HepG2 (cell line): ENCODE measurements at regions not wholly inside any gene's neighbourhood (a gene's known extent, or its start where the extent isn't known, plus 50 kb on each side); places are given as distances from the start of the nearest gene placed in this dataset.

Experiments used
- ATAC-seq: fragments of 200-7000 bp; cut with Tn5 transposase; 3 replicates; pipeline ENCODE4 v1.9.1; 2020; ENCODE audit warnings: mild to moderate bottlenecking, moderate library complexity
- BruUV-seq: library from RNA; stranded (reverse); fragments of 400-500 nt; replicated peaks from 2 replicates; lab custom pipeline; 2021; lab: Mats Ljungman, UMichigan
- CTCF ChIA-PET: fragments of 300-600 bp; formaldehyde crosslinking; extraction: SDS; loops from one replicate; lab custom pipeline; 2021; ENCODE audit warnings: low total read pairs, inconsistent platforms, low intra/inter-chr PET ratio; lab: Yijun Ruan, JAX
- POLR2A ChIA-PET: fragments of 350-600 bp; sonication (Branson Sonifier 250); formaldehyde crosslinking; loops from one replicate; lab custom pipeline; 2020; ENCODE audit warnings: antibody characterized with exemption, inconsistent platforms; lab: Yijun Ruan, JAX
- DNase-seq: peaks from one replicate; pipeline ENCODE4 v3.0.0-alpha.2; 2015; ENCODE audit warnings: low spot score
- FAIRE-seq: peaks from 3 replicates; lab custom pipeline; 2011; peaks lifted over from hg19 to GRCh38; lab: Jason Lieb, UNC
- H2AFZ ChIP-seq: one replicate; pipeline ENCODE4 v1.6.1; 2011; ENCODE audit warnings: low read length, inconsistent platforms
- H3K27ac ChIP-seq: fragments of 300-600 bp; 3 replicates; pipeline ENCODE4 v1.8.0; 2011; ENCODE audit warnings: mixed run types, mild to moderate bottlenecking, mixed read lengths, low read length, inconsistent platforms; ENCODE audit not compliant: insufficient read depth; ENCODE audit errors: extremely low read length
- H3K27me3 ChIP-seq, 2 experiments: fragments of 200-600 bp in 1 of 2; 2 replicates in 1 of 2; 3 replicates in 1 of 2; pipeline versions ENCODE4 v1.6.0 to v1.8.0; 2011; ENCODE audit warnings: low read length in 2 of 2, mild to moderate bottlenecking in 2 of 2, moderate library complexity in 2 of 2, inconsistent platforms in 1 of 2; ENCODE audit not compliant: insufficient read depth in 2 of 2, control insufficient read depth in 1 of 2
- H3K36me3 ChIP-seq, 2 experiments: fragments of 200-600 bp in 1 of 2; replicated peaks in 1 of 2; 2 replicates in 1 of 2; 3 replicates in 1 of 2; pipeline versions ENCODE4 v1.5.1 to v1.8.0; 2011; ENCODE audit warnings: low read length in 2 of 2, inconsistent platforms in 1 of 2; ENCODE audit not compliant: insufficient read depth in 2 of 2, control insufficient read depth in 1 of 2
- H3K4me1 ChIP-seq: 2 replicates; pipeline ENCODE4 v1.5.1; 2012; ENCODE audit warnings: low read length, inconsistent platforms; ENCODE audit not compliant: insufficient read depth
- H3K4me2 ChIP-seq: 2 replicates; pipeline ENCODE4 v1.6.0; 2011; ENCODE audit warnings: low read depth, low read length, inconsistent platforms
- H3K4me3 ChIP-seq, 3 experiments: fragments of 200-600 bp in 1 of 3; sonication (generic), shearing (Covaris generic) in 1 of 3; replicated peaks in 1 of 3; 2 replicates each; pipeline ENCODE4 v1.5.1; 2011 to 2016; ENCODE audit warnings: low read length in 3 of 3, inconsistent platforms in 2 of 3, low read depth in 2 of 3, mild to moderate bottlenecking in 2 of 3, control low read depth in 1 of 3, mixed read lengths in 1 of 3; ENCODE audit not compliant: insufficient read depth in 1 of 3
- H3K79me2 ChIP-seq: one replicate; pipeline ENCODE4 v1.6.1; 2011; ENCODE audit warnings: low read length, inconsistent platforms; ENCODE audit not compliant: insufficient read depth
- H3K9ac ChIP-seq: 2 replicates; pipeline ENCODE4 v1.6.0; 2011; ENCODE audit warnings: mild to moderate bottlenecking, low read depth, low read length, inconsistent platforms; ENCODE audit not compliant: insufficient read depth
- H3K9me3 ChIP-seq: 2 replicates; pipeline ENCODE4 v1.5.1; 2012; ENCODE audit warnings: mild to moderate bottlenecking, low read length
- H4K20me1 ChIP-seq: 2 replicates; pipeline ENCODE4 v1.6.0; 2011; ENCODE audit warnings: inconsistent platforms, mild to moderate bottlenecking, low read length, moderate library complexity; ENCODE audit not compliant: insufficient read depth
- CREB1 ChIP-seq, 2 experiments: fragments of 450-650 bp in 1 of 2; IDR thresholded peaks; 2 replicates each; pipeline ENCODE4 v1.6.1; 2016 to 2017; ENCODE audit warnings: control low read depth in 1 of 2, mild to moderate bottlenecking in 1 of 2, missing compliant biosample characterization in 1 of 2, missing genetic modification characterization in 1 of 2
- MAFK ChIP-seq, 2 experiments: IDR thresholded peaks in 1 of 2; conservative IDR thresholded peaks in 1 of 2; 2 replicates each; pipeline ENCODE4 v1.6.1; 2011; ENCODE audit warnings: improper control_type of control experiment in 2 of 2, low read length in 2 of 2
- MEIS1 ChIP-seq: sonication (generic); formaldehyde crosslinking; IDR thresholded peaks from 2 replicates; pipeline ENCODE4 v1.9.0; 2021; ENCODE audit warnings: mild to moderate bottlenecking, missing genetic modification reagents, moderate library complexity, borderline replicate concordance
- SMAD3 ChIP-seq: sonication (generic); formaldehyde crosslinking; IDR thresholded peaks from 2 replicates; pipeline ENCODE4 v1.4.0; 2020; ENCODE audit warnings: missing genetic modification reagents
- SMYD3 ChIP-seq: sonication (generic); formaldehyde crosslinking; IDR thresholded peaks from 2 replicates; pipeline ENCODE4 v1.8.1; 2023; ENCODE audit warnings: mild to moderate bottlenecking, missing genetic modification reagents
- SP4 ChIP-seq: sonication (generic); formaldehyde crosslinking; IDR thresholded peaks from 2 replicates; pipeline ENCODE4 v1.8.1; 2023; ENCODE audit warnings: mild to moderate bottlenecking, missing genetic modification reagents
- TAF1 ChIP-seq: sonication (generic); formaldehyde crosslinking; IDR thresholded peaks from 2 replicates; pipeline ENCODE4 v1.4.0; 2020; ENCODE audit warnings: missing genetic modification reagents
- YEATS2 ChIP-seq: sonication (generic); formaldehyde crosslinking; IDR thresholded peaks from 2 replicates; pipeline ENCODE4 v1.4.0; 2020; ENCODE audit warnings: missing genetic modification reagents, borderline replicate concordance
- ZMYM2 ChIP-seq: sonication (generic); formaldehyde crosslinking; IDR thresholded peaks from 2 replicates; pipeline ENCODE4 v1.8.0; 2022; ENCODE audit warnings: mild to moderate bottlenecking, missing genetic modification reagents
- ZNF232 ChIP-seq: sonication (generic); formaldehyde crosslinking; IDR thresholded peaks from 2 replicates; pipeline ENCODE4 v1.4.0; 2020; ENCODE audit warnings: missing genetic modification reagents, borderline replicate concordance
- ZNF34 ChIP-seq: sonication (generic); formaldehyde crosslinking; IDR thresholded peaks from 2 replicates; pipeline ENCODE4 v1.4.0; 2020; ENCODE audit warnings: mild to moderate bottlenecking, missing genetic modification reagents, borderline replicate concordance
- WGBS: methylation state at CpG from one replicate; pipeline ENCODE4 v1.1.6; 2017; ENCODE audit warnings: low lambda C conversion rate; 5-methylcytosine and 5-hydroxymethylcytosine counted together
- in situ Hi-C: cut with HindIII; loops from 2 replicates; pipeline ENCODE4 v1.10.0; 2017; ENCODE audit warnings: low pct_unique_long_range_greater_than_20kb; ENCODE audit not compliant: extremely low pct_ligation_motif_present
- intact Hi-C: fragments of 100-400 bp; cut with micrococcal nuclease; formaldehyde crosslinking; loops from one replicate; pipeline ENCODE4 v1.10.0; 2022; ENCODE audit not compliant: unreplicated experiment
- TF ChIP-seq, protein P1 (sequence below): sonication (generic); formaldehyde crosslinking; IDR thresholded peaks from 2 replicates; pipeline ENCODE4 v1.4.0; 2020; ENCODE audit warnings: missing genetic modification reagents, low read depth, mild to moderate bottlenecking, borderline replicate concordance
- TF ChIP-seq, protein P2 (sequence below): sonication (generic); formaldehyde crosslinking; IDR thresholded peaks from 2 replicates; pipeline ENCODE4 v1.5.0; 2020; ENCODE audit warnings: missing genetic modification reagents

DNA sequence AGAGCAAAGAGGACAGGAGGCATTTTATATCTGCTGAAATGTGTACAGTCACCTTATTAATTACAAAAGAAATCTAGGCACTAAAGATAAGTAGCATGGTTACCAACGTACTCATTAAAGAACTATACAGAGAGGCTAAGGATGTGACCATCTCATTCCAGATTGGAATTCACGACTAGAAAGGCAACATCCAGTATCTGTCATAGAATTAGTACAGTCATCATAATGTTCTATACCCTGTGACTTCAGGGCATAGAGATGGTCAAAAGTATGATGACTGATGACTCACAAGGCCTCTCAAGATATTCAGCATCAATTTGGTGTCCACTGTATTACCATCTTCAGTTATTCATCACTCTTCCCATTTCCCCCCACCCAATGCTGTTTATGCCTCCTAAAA lies 144.0 kb upstream of the PLEKHG7 start:
- TF ChIP-seq ZNF34 (no peak), CREB1 (IDR thresholded peaks at IDR 0.05) (peak; percentile 74), CREB1 (CRISPR knock-in tag; IDR thresholded peaks at IDR 0.05) (no peak), MAFK (conservative IDR thresholded peaks at IDR 0.05 in 1 of 2, IDR thresholded peaks at IDR 0.05 in 1 of 2; ENCODE audit: low read length in 2 of 2) (0 out of 4 replicates have a peak, but pooled peaks of 1 of the 2 experiments have one; percentile 11)
- FAIRE-seq (no peak), ATAC-seq (no peak), DNase-seq (no peak)
- H3K9ac ChIP-seq: no peak overlapping the region
- H3K27ac ChIP-seq: no peak overlapping the region
- H3K4me2 ChIP-seq: no peak overlapping the region
- in situ Hi-C loops: no loop called here
- H2AFZ ChIP-seq: no peak overlapping the region
- H3K9me3 ChIP-seq: no peaks in the 10 kb centered on the region
- H3K36me3 ChIP-seq: no peaks in the 10 kb centered on the region
- POLR2A ChIA-PET: no interaction called here
- no peaks in the 10 kb centered on the region for H4K20me1 ChIP-seq
- CTCF ChIA-PET: no interaction called here
- BruUV-seq: no TSS peak
- no peak overlapping the region for H3K4me3 ChIP-seq
- peaks cover 5% of the 10 kb centered on the region; the same call in 1 of the 2 replicates for H3K4me1 ChIP-seq
- WGBS: 32% methylated on average over 2 of the region's 2 CpGs
- H3K79me2 ChIP-seq: no peaks in the 10 kb centered on the region
- no peaks in the 10 kb centered on the region; a peak in 1 of 5 replicates for H3K27me3 ChIP-seq
- intact Hi-C loops: no loop called here

DNA sequence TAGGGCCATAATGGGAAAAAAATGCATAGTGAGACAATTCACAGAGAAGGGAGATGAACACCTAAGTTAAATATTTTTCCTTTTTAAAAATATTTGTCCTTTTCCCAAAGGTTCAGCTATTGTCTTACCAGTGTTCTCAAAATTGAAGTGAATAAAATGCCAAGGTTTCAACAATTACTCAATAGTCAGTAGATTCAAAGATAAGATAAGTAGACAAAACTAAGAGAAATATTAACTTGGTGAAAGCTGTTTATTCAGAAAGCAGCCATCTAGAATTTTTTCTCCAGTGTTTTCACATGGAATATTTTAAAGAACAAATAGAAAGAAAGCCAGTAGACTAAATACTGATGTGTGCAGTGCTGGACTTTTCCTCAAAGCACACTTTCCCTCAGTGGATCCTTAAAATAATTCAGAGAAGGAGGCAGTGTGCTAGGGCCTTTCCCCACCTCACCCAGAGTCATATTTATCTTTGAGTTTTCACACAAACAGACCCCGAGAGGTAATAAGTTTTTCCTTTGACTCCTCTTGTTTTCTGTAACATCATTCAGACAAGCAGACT lies 144.5 kb upstream of the PLEKHG7 start:
- no TSS peak for BruUV-seq
- no peak overlapping the region for H3K27ac ChIP-seq
- FAIRE-seq: no peak

More for the DNA sequence above, 144.5 kb upstream of the PLEKHG7 start:
- DNase-seq: no peak
- intact Hi-C loops: no loop called here
- CTCF ChIA-PET: no interaction called here
- no peaks in the 10 kb centered on the region; a peak in 1 of 5 replicates for H3K27me3 ChIP-seq
- H3K4me1 ChIP-seq: peaks cover 9% of the 10 kb centered on the region
- H3K36me3 ChIP-seq: no peaks in the 10 kb centered on the region
- POLR2A ChIA-PET: no interaction called here
- ATAC-seq: no peak
- no peak for TF ChIP-seq ZNF232 (CRISPR knock-in tag)
- TF ChIP-seq, protein P1, sequence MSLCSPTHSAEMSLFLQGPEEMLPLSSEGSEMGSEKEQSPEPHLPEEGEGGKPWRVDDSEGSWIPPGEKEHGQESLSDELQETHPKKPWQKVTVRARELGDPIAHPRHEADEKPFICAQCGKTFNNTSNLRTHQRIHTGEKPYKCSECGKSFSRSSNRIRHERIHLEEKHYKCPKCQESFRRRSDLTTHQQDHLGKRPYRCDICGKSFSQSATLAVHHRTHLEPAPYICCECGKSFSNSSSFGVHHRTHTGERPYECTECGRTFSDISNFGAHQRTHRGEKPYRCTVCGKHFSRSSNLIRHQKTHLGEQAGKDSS (CRISPR knock-in tag): no peak
- TF ChIP-seq ZMYM2 (CRISPR knock-in tag): no peak
- TF ChIP-seq, protein P2, sequence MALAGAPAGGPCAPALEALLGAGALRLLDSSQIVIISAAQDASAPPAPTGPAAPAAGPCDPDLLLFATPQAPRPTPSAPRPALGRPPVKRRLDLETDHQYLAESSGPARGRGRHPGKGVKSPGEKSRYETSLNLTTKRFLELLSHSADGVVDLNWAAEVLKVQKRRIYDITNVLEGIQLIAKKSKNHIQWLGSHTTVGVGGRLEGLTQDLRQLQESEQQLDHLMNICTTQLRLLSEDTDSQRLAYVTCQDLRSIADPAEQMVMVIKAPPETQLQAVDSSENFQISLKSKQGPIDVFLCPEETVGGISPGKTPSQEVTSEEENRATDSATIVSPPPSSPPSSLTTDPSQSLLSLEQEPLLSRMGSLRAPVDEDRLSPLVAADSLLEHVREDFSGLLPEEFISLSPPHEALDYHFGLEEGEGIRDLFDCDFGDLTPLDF: no peak
- TF ChIP-seq TAF1: no peak
- TF ChIP-seq SMAD3 (CRISPR knock-in tag): no peak
- no peak for TF ChIP-seq SMYD3 (CRISPR knock-in tag)
- no peak for TF ChIP-seq SP4 (CRISPR knock-in tag)
- TF ChIP-seq YEATS2 (CRISPR knock-in tag): no peak
- TF ChIP-seq MEIS1: no peak
- WGBS: 10% methylated on average over 1 of the region's 1 CpG
- no peak overlapping the region for H3K9ac ChIP-seq
- H3K4me2 ChIP-seq: no peak overlapping the region
- H2AFZ ChIP-seq: no peak overlapping the region
- no peak overlapping the region for H3K4me3 ChIP-seq
- no peaks in the 10 kb centered on the region for H3K79me2 ChIP-seq
- in situ Hi-C loops: no loop called here
- no peaks in the 10 kb centered on the region for H4K20me1 ChIP-seq
- no peaks in the 10 kb centered on the region for H3K9me3 ChIP-seq
